HEK293 (cell line): ENCODE measurements at regions not wholly inside any gene's neighbourhood (a gene's known extent, or its start where the extent isn't known, plus 50 kb on each side); places are given as distances from the start of the nearest gene placed in this dataset.

ENCODE experiments used
- ZNF626 ChIP-seq: fragments of 450-650 bp; sonication (Bioruptor Pico); formaldehyde crosslinking; IDR thresholded peaks from 2 replicates; pipeline ENCODE4 v1.5.1; 2018; ENCODE audit warnings: missing biosample characterization, missing genetic modification characterization, inconsistent platforms
- ZNF792 ChIP-seq: fragments of 450-650 bp; formaldehyde crosslinking; IDR thresholded peaks from 2 replicates; pipeline ENCODE4 v1.5.1; 2016; ENCODE audit warnings: missing biosample characterization, missing genetic modification characterization
- TF ChIP-seq, protein P1 (sequence below): fragments of 450-650 bp; formaldehyde crosslinking; IDR thresholded peaks from 2 replicates; pipeline ENCODE4 v1.5.1; 2016; ENCODE audit warnings: missing biosample characterization, missing genetic modification characterization

DNA sequence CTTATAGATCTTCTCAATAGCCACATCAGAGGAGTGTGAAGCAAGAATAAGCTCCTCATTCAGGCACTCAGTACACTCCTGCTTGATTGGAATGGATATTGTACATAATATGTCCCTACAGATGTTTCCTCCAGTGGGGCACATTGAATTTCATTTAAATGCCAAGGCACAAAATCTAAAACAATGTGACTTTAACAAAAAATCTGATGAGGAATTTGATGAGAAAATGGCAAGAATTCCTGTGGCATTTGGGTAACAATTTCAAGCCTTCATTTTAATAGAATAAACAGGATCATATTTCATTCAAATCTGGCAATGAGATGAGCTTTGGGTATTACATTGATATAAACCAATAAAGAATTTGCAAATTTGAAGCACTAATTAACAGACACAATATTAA, 307.7 kb upstream of the PKN2 start:
- TF ChIP-seq, protein P1, sequence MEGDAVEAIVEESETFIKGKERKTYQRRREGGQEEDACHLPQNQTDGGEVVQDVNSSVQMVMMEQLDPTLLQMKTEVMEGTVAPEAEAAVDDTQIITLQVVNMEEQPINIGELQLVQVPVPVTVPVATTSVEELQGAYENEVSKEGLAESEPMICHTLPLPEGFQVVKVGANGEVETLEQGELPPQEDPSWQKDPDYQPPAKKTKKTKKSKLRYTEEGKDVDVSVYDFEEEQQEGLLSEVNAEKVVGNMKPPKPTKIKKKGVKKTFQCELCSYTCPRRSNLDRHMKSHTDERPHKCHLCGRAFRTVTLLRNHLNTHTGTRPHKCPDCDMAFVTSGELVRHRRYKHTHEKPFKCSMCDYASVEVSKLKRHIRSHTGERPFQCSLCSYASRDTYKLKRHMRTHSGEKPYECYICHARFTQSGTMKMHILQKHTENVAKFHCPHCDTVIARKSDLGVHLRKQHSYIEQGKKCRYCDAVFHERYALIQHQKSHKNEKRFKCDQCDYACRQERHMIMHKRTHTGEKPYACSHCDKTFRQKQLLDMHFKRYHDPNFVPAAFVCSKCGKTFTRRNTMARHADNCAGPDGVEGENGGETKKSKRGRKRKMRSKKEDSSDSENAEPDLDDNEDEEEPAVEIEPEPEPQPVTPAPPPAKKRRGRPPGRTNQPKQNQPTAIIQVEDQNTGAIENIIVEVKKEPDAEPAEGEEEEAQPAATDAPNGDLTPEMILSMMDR (tag by site-specific recombination), result no peak
- TF ChIP-seq ZNF626 (tag by site-specific recombination) (no peak), ZNF792 (tag by site-specific recombination) (no peak)
